GM19351 (cell line): ENCODE measurements at regions not wholly inside any gene's neighbourhood (a gene's known extent, or its start where the extent isn't known, plus 50 kb on each side); places are given as distances from the start of the nearest gene placed in this dataset.

Experiments used
- ATAC-seq: cut with Tn5 transposase; IDR thresholded peaks from one replicate; pipeline ENCODE4 v1.9.1; 2021; ENCODE audit warnings: mild to moderate bottlenecking, moderate library complexity; ENCODE audit not compliant: unreplicated experiment

DNA sequence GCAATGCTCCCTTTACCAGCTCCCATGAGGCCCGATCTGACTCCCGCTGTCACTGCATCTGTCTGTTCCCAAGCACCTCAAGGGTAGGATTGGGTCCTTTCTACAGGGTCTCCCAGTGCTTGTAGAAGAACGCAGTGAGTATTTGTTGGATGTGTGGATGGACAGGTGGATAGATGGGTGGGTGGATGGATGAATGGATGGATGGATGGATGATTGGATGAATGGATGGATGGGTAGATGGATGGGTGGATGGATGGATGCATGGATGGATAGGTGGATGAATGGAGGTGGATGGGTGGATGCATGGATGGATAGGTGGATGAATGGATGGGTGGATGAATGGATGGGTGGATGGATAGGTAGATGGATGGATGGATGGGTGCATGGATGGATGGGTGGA lies 91.6 kb downstream of the HS1BP3 start:
- no peak for ATAC-seq

DNA sequence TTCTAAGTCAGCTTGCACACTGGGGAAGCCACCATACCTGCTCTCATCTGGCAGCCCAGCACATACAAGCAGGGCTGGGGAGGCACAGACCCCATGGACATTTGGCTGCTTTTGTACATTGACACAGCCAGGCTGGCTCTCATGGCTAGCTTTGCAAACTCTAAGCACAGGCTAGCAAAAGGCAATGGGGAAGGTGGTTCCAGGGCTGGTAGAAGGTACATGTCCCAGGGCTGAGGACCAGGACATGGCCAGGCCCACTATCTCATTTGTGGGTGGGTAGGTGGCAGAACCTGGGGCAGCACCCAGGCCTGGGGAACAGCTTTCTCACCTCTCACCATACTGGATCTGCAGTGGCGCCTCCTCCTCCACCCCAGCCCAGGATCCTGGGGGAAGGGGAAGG lies 90.9 kb downstream of the HS1BP3 start:
- ATAC-seq = no peak

DNA sequence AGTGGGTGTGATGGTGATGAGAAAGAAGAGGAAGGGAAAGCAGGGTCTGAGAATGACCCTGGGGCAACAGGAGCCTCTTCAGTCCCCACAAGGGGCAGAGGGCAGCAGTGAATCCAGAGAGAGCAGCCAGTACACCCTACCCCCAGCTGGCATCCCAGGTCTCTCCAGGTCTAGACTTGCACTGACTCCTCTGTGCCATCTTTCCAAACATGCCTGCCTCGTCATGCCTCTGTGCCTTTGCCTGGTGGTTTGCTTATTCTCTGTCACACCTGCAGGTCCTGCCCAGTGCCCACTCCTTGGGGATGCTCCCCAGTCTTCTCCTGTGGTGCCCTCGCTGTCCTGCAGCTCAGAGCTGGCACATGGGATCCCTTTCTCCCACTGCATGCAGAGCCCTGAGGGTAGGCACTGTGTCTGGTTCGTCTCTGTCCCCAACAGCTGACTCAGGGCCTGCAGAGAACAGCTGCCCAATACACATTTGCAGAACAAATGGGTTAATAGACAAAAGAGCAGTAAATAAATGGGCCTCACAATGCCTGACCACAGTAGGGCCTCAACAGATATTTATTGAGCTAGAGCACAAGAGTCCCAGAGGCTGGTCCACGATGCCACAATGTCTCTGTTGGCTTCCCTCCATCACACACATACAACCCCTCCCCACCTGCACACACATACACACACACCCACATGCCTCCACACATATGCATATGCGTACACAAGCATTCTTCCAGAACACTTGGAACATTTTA lies 89.8 kb downstream of the HS1BP3 start:
- no peak for ATAC-seq

DNA sequence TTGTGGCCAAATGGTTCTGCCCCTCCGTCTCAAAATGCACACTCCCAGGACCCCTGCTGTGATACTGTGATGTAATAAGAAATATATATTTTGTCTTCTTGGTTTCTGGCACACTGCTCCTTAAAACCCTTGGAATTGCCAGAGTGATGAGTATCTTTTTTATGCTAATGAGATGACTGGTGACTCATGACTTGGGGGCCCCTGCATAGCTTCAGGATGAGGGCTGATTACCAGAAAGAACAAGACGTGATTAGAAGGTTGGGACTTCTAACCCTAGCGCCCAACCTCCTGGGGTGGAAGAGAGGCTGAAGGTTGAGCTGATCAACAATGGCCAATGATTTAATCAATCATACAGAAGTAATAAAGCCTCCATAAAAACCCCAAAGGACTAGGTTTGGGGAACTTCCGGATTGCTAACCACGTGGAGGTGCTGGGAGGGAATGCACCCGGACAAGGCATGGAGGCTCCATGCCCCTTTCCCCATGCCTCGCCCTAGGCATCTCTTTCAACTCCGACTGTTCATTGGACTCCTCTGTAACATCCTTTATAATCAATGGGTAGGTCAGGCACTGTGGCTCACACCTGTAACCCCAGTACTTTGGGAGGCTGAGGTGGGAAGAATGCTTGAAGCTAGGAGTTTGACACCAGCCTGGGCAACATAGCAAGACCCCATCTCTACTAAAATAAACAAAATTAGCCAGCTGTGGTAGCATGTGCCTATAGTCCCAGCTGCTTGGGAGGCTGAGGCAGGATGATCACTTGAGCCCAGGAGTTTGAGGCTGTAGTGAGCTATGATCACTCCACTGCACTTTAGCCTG lies 89.1 kb downstream of the HS1BP3 start:
- ATAC-seq = no peak

DNA sequence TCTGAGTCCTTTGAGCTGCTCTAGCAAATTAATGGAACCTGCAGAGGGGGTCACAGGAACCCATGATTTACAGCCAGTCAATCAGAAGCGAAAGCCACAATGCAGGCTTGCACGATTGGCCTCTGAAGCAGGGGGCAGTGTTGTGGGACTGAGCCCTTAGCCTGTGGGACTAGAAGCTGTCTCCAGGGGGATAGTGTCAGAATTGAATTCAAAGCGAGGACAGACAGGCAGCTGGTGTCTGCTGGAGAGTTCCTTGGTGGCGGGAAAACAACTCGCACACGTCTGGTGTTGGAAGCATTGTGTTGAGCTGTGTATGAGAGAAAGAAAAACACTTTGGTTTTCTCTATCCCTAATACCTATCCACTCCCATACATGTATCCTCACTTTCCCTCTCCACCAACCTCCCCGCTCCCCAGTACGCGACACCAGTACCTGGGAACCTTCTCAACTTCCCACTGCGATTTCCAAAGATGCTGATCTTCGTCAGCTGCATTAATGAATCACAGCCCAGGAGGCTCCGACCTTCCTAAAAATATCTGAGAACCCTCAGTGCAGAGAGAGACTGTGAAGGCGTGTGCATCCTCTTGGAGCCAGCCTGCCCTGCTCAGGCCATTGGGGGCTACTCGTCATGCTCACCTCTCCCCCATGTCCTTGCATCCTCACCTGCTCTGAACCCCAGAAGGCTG lies 88.2 kb downstream of the HS1BP3 start:
- no peak for ATAC-seq

DNA sequence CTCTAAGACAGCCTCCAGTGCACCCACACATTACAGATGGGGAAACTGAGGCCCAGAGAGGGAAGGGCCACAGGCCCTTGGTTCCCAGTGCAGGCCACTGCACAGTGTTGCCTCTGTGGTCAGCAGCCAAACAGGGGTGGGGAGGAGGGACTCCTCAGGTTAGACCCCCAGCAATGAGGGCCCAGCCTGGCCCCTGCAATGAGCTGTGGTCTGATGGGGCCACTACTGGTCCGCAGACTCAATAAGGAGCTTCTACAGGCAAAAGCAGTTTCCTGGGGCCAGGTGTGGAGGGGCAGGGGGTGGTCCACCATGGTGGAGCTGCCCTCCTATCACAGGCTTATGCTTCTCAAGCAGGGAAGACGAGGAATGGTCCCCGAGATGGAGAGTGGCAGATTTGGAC lies 87.6 kb downstream of the HS1BP3 start:
- ATAC-seq = no peak

DNA sequence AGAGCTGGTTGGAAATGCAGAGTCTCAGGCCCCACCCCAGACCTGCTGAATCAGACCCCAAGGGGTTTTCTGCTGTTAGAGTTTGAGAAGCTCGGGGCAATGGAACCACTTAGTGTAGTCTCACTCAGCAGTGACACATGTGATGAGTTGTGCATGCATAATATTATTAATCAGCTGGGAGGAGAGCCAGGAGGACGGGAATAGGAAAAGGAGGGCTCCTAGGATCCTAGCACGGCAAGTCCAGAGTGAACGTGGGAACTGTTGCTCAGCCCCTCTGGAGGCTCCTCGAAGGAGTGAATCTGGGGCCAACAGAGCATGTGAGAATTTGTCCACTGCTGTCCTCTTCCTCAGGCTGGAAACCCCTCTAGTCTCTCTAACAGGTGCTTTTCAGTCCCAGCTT lies 87.1 kb downstream of the HS1BP3 start:
- no peak for ATAC-seq

DNA sequence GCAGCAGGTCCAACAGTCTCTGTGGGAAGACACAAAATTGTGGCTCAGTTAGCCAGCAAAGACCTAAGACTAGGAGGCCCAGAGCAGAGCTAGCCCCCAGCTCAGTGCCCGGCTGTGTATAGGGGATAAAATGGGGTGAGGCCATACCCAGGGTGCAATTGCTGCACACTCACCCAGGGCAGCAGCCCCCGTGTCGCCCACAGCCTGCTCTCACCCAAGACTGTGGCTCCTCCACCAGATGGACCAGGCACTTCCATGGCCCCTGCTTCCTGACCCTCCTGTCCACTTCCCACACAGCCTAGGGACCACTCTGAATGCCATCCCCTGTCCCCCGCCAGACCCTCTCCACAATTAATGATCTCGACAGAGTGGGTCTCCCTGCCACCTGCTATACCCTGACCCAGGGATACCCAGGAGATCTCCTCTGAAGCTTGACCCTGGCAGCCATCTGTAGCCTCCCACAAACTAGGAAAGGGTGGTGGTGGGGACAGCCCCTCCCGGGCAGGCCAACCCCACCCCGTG lies 85.7 kb downstream of the HS1BP3 start:
- no peak for ATAC-seq

DNA sequence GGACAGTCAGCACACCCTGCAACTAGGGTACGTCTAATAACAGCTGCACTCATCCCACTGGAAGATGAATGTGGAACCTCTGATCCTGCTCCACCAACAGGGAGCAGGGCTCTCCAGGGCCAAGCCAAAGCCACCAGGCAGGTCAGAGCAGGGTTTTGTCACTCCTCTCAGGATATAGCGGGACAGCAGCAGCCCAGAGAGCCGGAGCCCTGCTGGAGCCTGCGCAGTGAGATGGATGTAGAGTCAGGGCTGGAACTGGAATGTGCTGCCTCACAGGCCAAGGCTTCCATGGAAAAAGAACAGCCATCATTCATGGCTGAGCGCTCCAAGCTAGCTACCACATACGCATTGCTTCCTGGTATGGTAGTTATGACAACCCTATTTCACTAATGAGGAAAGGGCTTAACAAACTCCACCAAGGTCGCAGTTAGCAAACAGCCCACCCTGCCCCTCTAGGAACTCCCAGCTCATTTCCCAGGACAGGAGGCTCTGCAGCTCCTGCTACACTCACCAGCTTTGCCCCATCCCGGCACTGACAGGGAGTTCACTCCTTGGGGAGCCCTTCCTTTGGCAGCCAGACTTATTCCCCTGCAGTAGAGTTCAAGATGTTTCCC lies 85.2 kb downstream of the HS1BP3 start:
- ATAC-seq = no peak

DNA sequence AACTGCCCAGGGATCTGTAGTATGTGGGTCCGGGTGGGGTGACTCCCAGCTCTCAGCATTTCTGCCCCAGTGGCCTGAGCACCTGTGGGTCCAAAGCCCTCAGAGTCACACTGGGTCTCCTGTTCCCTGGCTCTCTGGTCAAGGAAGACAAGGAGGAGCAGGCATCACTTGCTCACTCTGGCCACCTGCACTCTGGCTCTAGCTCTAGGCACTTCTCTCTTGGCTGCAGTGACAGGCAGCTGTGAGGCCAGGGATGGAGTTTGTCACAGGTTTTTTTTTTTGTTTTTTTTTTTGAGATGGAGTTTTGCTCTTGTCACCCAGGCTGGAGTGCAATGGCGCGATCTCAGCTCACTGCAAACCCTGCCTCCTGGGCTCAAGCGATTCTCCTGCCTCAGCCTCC lies 84.6 kb downstream of the HS1BP3 start:
- ATAC-seq = no peak

DNA sequence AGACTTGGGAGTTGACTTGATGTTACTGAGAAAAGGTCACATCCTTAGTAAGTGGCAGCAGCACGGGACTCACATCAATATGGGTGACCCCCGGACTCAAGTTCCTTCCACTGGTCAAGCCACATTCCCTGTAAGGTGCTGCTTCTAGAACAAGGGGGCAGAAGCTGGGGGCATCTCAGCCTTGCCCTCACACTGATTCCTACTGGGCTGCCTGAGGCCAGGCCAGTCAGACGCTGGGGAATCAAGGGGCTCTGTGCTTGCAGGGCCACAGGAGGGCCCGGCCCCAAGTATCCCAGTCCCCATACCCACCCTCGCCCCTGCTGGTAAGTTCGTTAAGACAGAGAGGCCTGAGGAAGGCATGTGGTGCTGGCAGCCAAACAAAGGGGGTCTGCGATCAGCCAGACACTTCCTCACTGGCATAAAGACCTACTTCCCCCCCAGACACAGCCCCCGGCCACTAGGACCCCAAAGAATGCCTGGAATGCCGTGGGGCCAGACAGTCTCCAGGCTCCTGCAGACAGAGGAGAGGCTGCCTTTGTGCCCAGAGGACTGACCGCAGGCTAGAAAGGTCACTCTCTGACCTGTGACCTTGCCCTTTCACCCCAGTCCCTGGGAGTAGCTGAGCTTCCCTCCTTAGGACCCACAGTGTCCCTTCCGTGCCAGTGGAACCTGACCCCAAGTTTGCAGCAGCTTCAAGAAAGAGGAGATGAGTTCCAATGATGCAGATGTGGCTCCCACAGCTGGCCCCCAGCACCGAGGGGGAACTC lies 83.6 kb downstream of the HS1BP3 start:
- no peak for ATAC-seq
